ENCODE measurements at regions not wholly inside any gene's neighbourhood (a gene's known extent, or its start where the extent isn't known, plus 50 kb on each side); places are given as distances from the start of the nearest gene placed in this dataset.

DNA sequence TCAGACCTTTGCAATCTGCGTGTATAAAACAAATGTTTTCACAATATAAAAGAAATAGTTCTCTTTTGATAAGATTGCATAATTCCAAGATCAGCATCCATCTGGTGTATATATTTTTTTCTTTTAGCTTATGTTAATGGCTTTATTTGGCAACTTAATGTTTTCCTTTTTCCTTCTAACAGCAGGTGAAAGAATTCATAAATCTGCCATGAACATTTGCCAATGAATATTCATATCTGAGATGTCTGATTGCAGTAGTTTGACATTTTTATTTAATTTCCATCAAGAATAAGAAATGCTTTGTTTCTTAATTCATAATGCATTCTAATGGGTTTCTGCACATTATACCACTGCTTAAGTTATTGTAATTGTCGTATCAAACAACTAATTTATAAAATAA lies 184.4 kb upstream of the ROBO2 start:
- TF ChIP-seq POLR2A (IDR thresholded peaks at IDR 0.05): no peak
- TF ChIP-seq, protein P1, sequence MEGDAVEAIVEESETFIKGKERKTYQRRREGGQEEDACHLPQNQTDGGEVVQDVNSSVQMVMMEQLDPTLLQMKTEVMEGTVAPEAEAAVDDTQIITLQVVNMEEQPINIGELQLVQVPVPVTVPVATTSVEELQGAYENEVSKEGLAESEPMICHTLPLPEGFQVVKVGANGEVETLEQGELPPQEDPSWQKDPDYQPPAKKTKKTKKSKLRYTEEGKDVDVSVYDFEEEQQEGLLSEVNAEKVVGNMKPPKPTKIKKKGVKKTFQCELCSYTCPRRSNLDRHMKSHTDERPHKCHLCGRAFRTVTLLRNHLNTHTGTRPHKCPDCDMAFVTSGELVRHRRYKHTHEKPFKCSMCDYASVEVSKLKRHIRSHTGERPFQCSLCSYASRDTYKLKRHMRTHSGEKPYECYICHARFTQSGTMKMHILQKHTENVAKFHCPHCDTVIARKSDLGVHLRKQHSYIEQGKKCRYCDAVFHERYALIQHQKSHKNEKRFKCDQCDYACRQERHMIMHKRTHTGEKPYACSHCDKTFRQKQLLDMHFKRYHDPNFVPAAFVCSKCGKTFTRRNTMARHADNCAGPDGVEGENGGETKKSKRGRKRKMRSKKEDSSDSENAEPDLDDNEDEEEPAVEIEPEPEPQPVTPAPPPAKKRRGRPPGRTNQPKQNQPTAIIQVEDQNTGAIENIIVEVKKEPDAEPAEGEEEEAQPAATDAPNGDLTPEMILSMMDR (IDR thresholded peaks at IDR 0.05): no peak
